ENCODE measurements at regions not wholly inside any gene's neighbourhood (a gene's known extent, or its start where the extent isn't known, plus 50 kb on each side); places are given as distances from the start of the nearest gene placed in this dataset.

DNA sequence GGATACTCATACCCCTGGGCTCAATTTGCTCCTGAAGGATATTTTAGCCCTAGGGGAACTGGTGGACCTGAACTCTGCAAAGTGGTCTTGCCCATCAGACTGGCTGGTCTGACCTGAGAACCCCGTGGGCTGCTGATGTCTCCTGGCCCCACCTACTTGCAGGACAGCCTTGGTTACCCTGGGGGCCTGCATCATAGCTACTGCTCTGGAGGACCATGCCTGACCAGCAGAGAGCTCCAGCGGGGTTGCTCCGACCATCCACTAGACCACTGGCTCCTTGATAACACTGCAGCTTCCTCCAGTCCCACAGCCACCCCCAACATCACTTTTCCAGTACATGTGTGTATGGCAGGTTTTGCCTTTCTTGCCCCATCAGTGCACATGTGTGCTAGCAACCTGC lies 331.6 kb upstream of the BRINP3 start:
- Mint-ChIP-seq H3K4me3 (no peak overlapping the region), H3K9me3 (no peaks in the 10 kb centered on the region), H3K27me3 (ENCODE audit: low read depth) (peaks cover 2% of the 10 kb centered on the region; the same call in 1 of the 2 replicates), H3K4me1 (no peaks in the 10 kb centered on the region), H3K36me3 (ENCODE audit: insufficient read depth in 1 of 3, low read depth in 3 of 3) (no peaks in the 10 kb centered on the region; a peak in 1 of 7 replicates), H3K27ac (no peak overlapping the region; a peak in 1 of 7 replicates)
- no peak for DNase-seq
- no peak overlapping the region for H2AK5ac ChIP-seq (ENCODE audit: insufficient read length, low read length)
- H2AFZ ChIP-seq (ENCODE audit: low read length): no peak overlapping the region
- H2BK12ac ChIP-seq (ENCODE audit: insufficient read length, low read depth, low read length): no peak overlapping the region
- H3K23me2 ChIP-seq (ENCODE audit: insufficient read length, low read depth, low read length, poor library complexity, severe bottlenecking): no peaks in the 10 kb centered on the region
- no peak overlapping the region for H3K18ac ChIP-seq (ENCODE audit: insufficient read length, low read depth, low read length)
- H3K4me1 ChIP-seq (ENCODE audit: insufficient read depth, low read length): no peaks in the 10 kb centered on the region
- no peak overlapping the region for H2BK20ac ChIP-seq (ENCODE audit: low read depth, low read length, poor library complexity, severe bottlenecking)
- no peak overlapping the region for H4K8ac ChIP-seq (replicated peaks; ENCODE audit: insufficient read length, low read depth, low read length)
- H2BK120ac ChIP-seq (ENCODE audit: low read depth, low read length, poor library complexity, severe bottlenecking): no peak overlapping the region
- no peak overlapping the region for H3T11ph ChIP-seq (ENCODE audit: low read length)
- H4K5ac ChIP-seq (ENCODE audit: insufficient read length, low read depth, low read length): peak overlapping the region; percentile 28
- TF ChIP-seq, protein P1, sequence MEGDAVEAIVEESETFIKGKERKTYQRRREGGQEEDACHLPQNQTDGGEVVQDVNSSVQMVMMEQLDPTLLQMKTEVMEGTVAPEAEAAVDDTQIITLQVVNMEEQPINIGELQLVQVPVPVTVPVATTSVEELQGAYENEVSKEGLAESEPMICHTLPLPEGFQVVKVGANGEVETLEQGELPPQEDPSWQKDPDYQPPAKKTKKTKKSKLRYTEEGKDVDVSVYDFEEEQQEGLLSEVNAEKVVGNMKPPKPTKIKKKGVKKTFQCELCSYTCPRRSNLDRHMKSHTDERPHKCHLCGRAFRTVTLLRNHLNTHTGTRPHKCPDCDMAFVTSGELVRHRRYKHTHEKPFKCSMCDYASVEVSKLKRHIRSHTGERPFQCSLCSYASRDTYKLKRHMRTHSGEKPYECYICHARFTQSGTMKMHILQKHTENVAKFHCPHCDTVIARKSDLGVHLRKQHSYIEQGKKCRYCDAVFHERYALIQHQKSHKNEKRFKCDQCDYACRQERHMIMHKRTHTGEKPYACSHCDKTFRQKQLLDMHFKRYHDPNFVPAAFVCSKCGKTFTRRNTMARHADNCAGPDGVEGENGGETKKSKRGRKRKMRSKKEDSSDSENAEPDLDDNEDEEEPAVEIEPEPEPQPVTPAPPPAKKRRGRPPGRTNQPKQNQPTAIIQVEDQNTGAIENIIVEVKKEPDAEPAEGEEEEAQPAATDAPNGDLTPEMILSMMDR (conservative IDR thresholded peaks at IDR 0.05): no peak
- no peak overlapping the region for H3K4me2 ChIP-seq (ENCODE audit: insufficient read depth, insufficient read length, low read length)
- no peak overlapping the region for H2BK5ac ChIP-seq (ENCODE audit: insufficient read length, low read length)
- no peaks in the 10 kb centered on the region for H3K9me3 ChIP-seq (ENCODE audit: control insufficient read depth, low read depth, low read length)
- H3K56ac ChIP-seq (ENCODE audit: insufficient read length, low read depth, low read length): no peak overlapping the region
- no peak overlapping the region for H3K23ac ChIP-seq (ENCODE audit: insufficient read length, low read depth, low read length)
- WGBS (ENCODE audit: extremely low coverage, insufficient read length, low lambda C conversion rate): no CpG with 5 or more reads among the region's 3 CpGs
- no peak overlapping the region for H3K27ac ChIP-seq (ENCODE audit: insufficient read length, low read depth, low read length)
- no peak overlapping the region for H3K9ac ChIP-seq (ENCODE audit: extremely low read depth, insufficient read length, low read length)
- H2BK15ac ChIP-seq (ENCODE audit: low read depth, low read length): no peak overlapping the region
- H3K79me1 ChIP-seq (ENCODE audit: insufficient read depth, low read depth, low read length, poor library complexity, severe bottlenecking): no peaks in the 10 kb centered on the region
- no peak overlapping the region for H4K91ac ChIP-seq (ENCODE audit: insufficient read length, low read depth, low read length)
- no peaks in the 10 kb centered on the region for H4K20me1 ChIP-seq (ENCODE audit: control insufficient read depth, insufficient read depth, insufficient read length)
- H3K79me2 ChIP-seq (ENCODE audit: insufficient read depth, low read length): no peaks in the 10 kb centered on the region
- no peak overlapping the region for H3K4ac ChIP-seq (ENCODE audit: low read depth, low read length)
- H3K27me3 ChIP-seq (ENCODE audit: insufficient read depth, low read length): no peaks in the 10 kb centered on the region
- H3K14ac ChIP-seq (ENCODE audit: insufficient read depth, low read length): peak overlapping the region; percentile 18; the same call in 1 of the 2 replicates
